H9 (cell line): ENCODE measurements at regions not wholly inside any gene's neighbourhood (a gene's known extent, or its start where the extent isn't known, plus 50 kb on each side); places are given as distances from the start of the nearest gene placed in this dataset.
A peak's percentile ranks its signal among the peaks of the same experiment; 100 is the strongest.

Source experiments
- DNase-seq: peaks from one replicate; pipeline ENCODE4 v3.0.0-alpha.2; 2017
- H2AFZ ChIP-seq: one replicate; pipeline ENCODE4 v1.6.1; 2013; ENCODE audit warnings: mild to moderate bottlenecking, low read length, control low read depth, moderate library complexity
- H2AK5ac ChIP-seq: 2 replicates; pipeline ENCODE4 v1.6.1; 2013; ENCODE audit warnings: low read length, control low read depth, mixed read lengths; ENCODE audit not compliant: insufficient read length
- H2BK120ac ChIP-seq: one replicate; pipeline ENCODE4 v1.6.1; 2013; ENCODE audit warnings: low read depth, mild to moderate bottlenecking, low read length, control low read depth, inconsistent platforms; ENCODE audit not compliant: poor library complexity, severe bottlenecking
- H2BK12ac ChIP-seq: 2 replicates; pipeline ENCODE4 v1.6.1; 2013; ENCODE audit warnings: low read length, control low read depth, mixed read lengths, low read depth; ENCODE audit not compliant: insufficient read length
- H2BK15ac ChIP-seq: 2 replicates; pipeline ENCODE4 v1.6.1; 2013; ENCODE audit warnings: low read depth, low read length, control low read depth
- H2BK20ac ChIP-seq: one replicate; pipeline ENCODE4 v1.6.1; 2013; ENCODE audit warnings: low read depth, mild to moderate bottlenecking, low read length, control low read depth, inconsistent platforms; ENCODE audit not compliant: poor library complexity, severe bottlenecking
- H2BK5ac ChIP-seq: 2 replicates; pipeline ENCODE4 v1.6.1; 2013; ENCODE audit warnings: low read length, control low read depth, mixed read lengths; ENCODE audit not compliant: insufficient read length
- H3K14ac ChIP-seq: 2 replicates; pipeline ENCODE4 v1.6.1; 2013; ENCODE audit warnings: low read length, control low read depth; ENCODE audit not compliant: insufficient read depth
- H3K18ac ChIP-seq: 2 replicates; pipeline ENCODE4 v1.6.1; 2013; ENCODE audit warnings: low read depth, mild to moderate bottlenecking, mixed read lengths, low read length, control low read depth; ENCODE audit not compliant: insufficient read length
- H3K23ac ChIP-seq: 2 replicates; pipeline ENCODE4 v1.6.1; 2013; ENCODE audit warnings: low read length, control low read depth, mixed read lengths, low read depth; ENCODE audit not compliant: insufficient read length
- H3K23me2 ChIP-seq: 2 replicates; pipeline ENCODE4 v1.6.1; 2013; ENCODE audit warnings: low read depth, mild to moderate bottlenecking, mixed read lengths, low read length, control low read depth; ENCODE audit not compliant: insufficient read length, poor library complexity, severe bottlenecking
- H3K27ac ChIP-seq: 2 replicates; pipeline ENCODE4 v1.5.1; 2013; ENCODE audit warnings: low read length, control low read depth, mixed read lengths, low read depth; ENCODE audit not compliant: insufficient read length
- H3K27me3 ChIP-seq: 2 replicates; pipeline ENCODE4 v1.6.1; 2013; ENCODE audit warnings: low read length, control low read depth, inconsistent platforms; ENCODE audit not compliant: insufficient read depth
- H3K4ac ChIP-seq: 2 replicates; pipeline ENCODE4 v1.6.1; 2013; ENCODE audit warnings: low read depth, mild to moderate bottlenecking, control low read depth, inconsistent platforms, low read length, moderate library complexity
- H3K4me1 ChIP-seq: 2 replicates; pipeline ENCODE4 v1.6.1; 2013; ENCODE audit warnings: low read length, control low read depth, inconsistent platforms; ENCODE audit not compliant: insufficient read depth
- H3K4me2 ChIP-seq: 2 replicates; pipeline ENCODE4 v1.6.1; 2013; ENCODE audit warnings: low read length, control low read depth, mixed read lengths; ENCODE audit not compliant: insufficient read length, insufficient read depth
- H3K56ac ChIP-seq: 2 replicates; pipeline ENCODE4 v1.6.1; 2013; ENCODE audit warnings: low read depth, mild to moderate bottlenecking, mixed read lengths, low read length, control low read depth; ENCODE audit not compliant: insufficient read length
- H3K79me1 ChIP-seq: 2 replicates; pipeline ENCODE4 v1.6.1; 2013; ENCODE audit warnings: low read depth, mild to moderate bottlenecking, moderate library complexity, low read length, control low read depth, inconsistent platforms; ENCODE audit not compliant: insufficient read depth, poor library complexity, severe bottlenecking
- H3K79me2 ChIP-seq: 2 replicates; pipeline ENCODE4 v1.6.1; 2013; ENCODE audit warnings: low read length, control low read depth, inconsistent platforms; ENCODE audit not compliant: insufficient read depth
- H3K9ac ChIP-seq: 2 replicates; pipeline ENCODE4 v1.6.1; 2013; ENCODE audit warnings: low read length, control low read depth, mixed read lengths; ENCODE audit not compliant: insufficient read length; ENCODE audit errors: extremely low read depth
- H3K9me3 ChIP-seq: one replicate; pipeline ENCODE4 v1.6.1; 2013; ENCODE audit warnings: low read depth, low read length, inconsistent platforms; ENCODE audit not compliant: control insufficient read depth
- H3T11ph ChIP-seq: one replicate; pipeline ENCODE4 v1.6.1; 2013; ENCODE audit warnings: mild to moderate bottlenecking, low read length, control low read depth, inconsistent platforms
- H4K20me1 ChIP-seq: one replicate; pipeline ENCODE4 v1.6.1; 2013; ENCODE audit not compliant: control insufficient read depth, insufficient read length, insufficient read depth
- H4K5ac ChIP-seq: 2 replicates; pipeline ENCODE4 v1.6.1; 2013; ENCODE audit warnings: low read depth, mild to moderate bottlenecking, mixed read lengths, low read length, control low read depth; ENCODE audit not compliant: insufficient read length
- H4K8ac ChIP-seq: replicated peaks from 2 replicates; pipeline ENCODE4 v1.6.1; 2013; ENCODE audit warnings: low read length, control low read depth, mixed read lengths, low read depth; ENCODE audit not compliant: insufficient read length
- H4K91ac ChIP-seq: 2 replicates; pipeline ENCODE4 v1.6.1; 2013; ENCODE audit warnings: low read depth, mild to moderate bottlenecking, moderate library complexity, mixed read lengths, low read length, control low read depth; ENCODE audit not compliant: insufficient read length
- H3K27ac Mint-ChIP-seq, 3 experiments: 2 replicates in 2 of 3; 3 replicates in 1 of 3; pipeline ENCODE4 v1.8.0; 2020 to 2021; ENCODE audit warnings: mixed read lengths in 3 of 3, mild to moderate bottlenecking in 1 of 3, moderate library complexity in 1 of 3
- H3K27me3 Mint-ChIP-seq: 2 replicates; pipeline ENCODE4 v1.8.0; 2021; ENCODE audit warnings: low read depth, mild to moderate bottlenecking, moderate library complexity, mixed read lengths
- H3K36me3 Mint-ChIP-seq, 3 experiments: 2 replicates in 2 of 3; 3 replicates in 1 of 3; pipeline ENCODE4 v1.8.0; 2020 to 2021; ENCODE audit warnings: low read depth in 3 of 3, mixed read lengths in 3 of 3; ENCODE audit not compliant: insufficient read depth in 1 of 3
- H3K4me1 Mint-ChIP-seq, 2 experiments: 2 replicates each; pipeline ENCODE4 v1.8.0; 2020; ENCODE audit warnings: mixed read lengths in 2 of 2
- H3K4me3 Mint-ChIP-seq, 2 experiments: 2 replicates in 1 of 2; 3 replicates in 1 of 2; pipeline ENCODE4 v1.8.0; 2020 to 2021; ENCODE audit warnings: mild to moderate bottlenecking in 2 of 2, mixed read lengths in 2 of 2, moderate library complexity in 1 of 2
- H3K9me3 Mint-ChIP-seq, 2 experiments: 2 replicates in 1 of 2; 3 replicates in 1 of 2; pipeline ENCODE4 v1.8.0; 2020; ENCODE audit warnings: mild to moderate bottlenecking in 2 of 2, mixed read lengths in 2 of 2, moderate library complexity in 1 of 2
- CTCF ChIP-seq: fragments of 200-600 bp; sonication (generic); conservative IDR thresholded peaks from 3 replicates; pipeline ENCODE4 v1.8.0; 2021; ENCODE audit warnings: antibody characterized with exemption, mild to moderate bottlenecking
- WGBS: extraction: QIAGEN DNeasy Blood & Tissue Kit; methylation state at CpG from one replicate; pipeline ENCODE4 v1.1.7; 2013; ENCODE audit warnings: missing lambda C conversion rate, low lambda C conversion rate, mixed read lengths; ENCODE audit not compliant: insufficient read length; ENCODE audit errors: extremely low coverage; 5-methylcytosine and 5-hydroxymethylcytosine counted together

DNA sequence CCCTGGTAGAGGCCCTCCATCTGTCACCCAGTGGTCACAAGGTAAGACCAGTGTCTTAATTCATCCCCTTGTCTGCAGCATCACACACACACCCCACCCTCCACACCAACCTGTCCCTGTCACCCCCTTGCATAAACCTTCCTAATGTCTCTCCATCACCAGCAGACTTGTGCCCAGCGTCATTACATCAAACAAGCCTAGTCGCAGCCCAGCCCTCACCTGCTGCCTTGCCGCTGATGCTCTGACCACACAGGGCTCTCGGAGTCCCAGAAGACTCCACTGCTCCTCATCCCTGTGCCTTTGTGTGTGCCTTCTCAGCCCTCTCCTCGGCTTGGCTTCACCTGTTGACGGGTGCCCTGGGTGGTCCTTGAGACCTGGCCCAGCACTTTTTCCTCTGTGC, 171.2 kb downstream of the GLI2 start:
- H2BK15ac ChIP-seq, result no peak overlapping the region
- no peak overlapping the region for H2AK5ac ChIP-seq
- H3K4ac ChIP-seq, result no peak overlapping the region
- peaks cover 22 to 31% of the 10 kb centered on the region in 2 experiments for H3K4me1 Mint-ChIP-seq
- no peaks in the 10 kb centered on the region for H3K9me3 Mint-ChIP-seq
- no peak overlapping the region for H4K8ac ChIP-seq
- no peak overlapping the region for H3K14ac ChIP-seq
- no peak overlapping the region for H3K4me3 Mint-ChIP-seq
- H3K18ac ChIP-seq, result no peak overlapping the region
- H2BK120ac ChIP-seq, result no peak overlapping the region
- H3K27ac ChIP-seq, result no peak overlapping the region
- no CpG with 5 or more reads among the region's 6 CpGs for WGBS
- no peak overlapping the region for H3K56ac ChIP-seq
- peaks cover 2% of the 10 kb centered on the region; the same call in 1 of the 2 replicates for H3K79me2 ChIP-seq
- H3K79me1 ChIP-seq, result no peaks in the 10 kb centered on the region
- H4K5ac ChIP-seq, result no peak overlapping the region
- no peak overlapping the region for H3T11ph ChIP-seq
- H3K4me2 ChIP-seq, result no peak overlapping the region
- DNase-seq, result no peak
- H3K27me3 Mint-ChIP-seq, result no peaks in the 10 kb centered on the region; the same call in 1 of the 2 replicates
- no peak overlapping the region for H2BK12ac ChIP-seq
- H3K4me1 ChIP-seq, result peaks cover 7% of the 10 kb centered on the region
- no peaks in the 10 kb centered on the region for H3K23me2 ChIP-seq
- TF ChIP-seq CTCF, result no peak
- H2BK5ac ChIP-seq, result no peak overlapping the region
- no peak overlapping the region for H4K91ac ChIP-seq
- no peak overlapping the region for H3K9ac ChIP-seq
- no peak overlapping the region for H2AFZ ChIP-seq
- no peak overlapping the region for H3K23ac ChIP-seq
- H3K9me3 ChIP-seq, result no peaks in the 10 kb centered on the region
- H2BK20ac ChIP-seq, result no peak overlapping the region
- H3K27ac Mint-ChIP-seq, result peak overlapping the region in 1 of 3 experiments; percentile 75; a peak in 1 of 7 replicates
- no peaks in the 10 kb centered on the region for H3K27me3 ChIP-seq
- H4K20me1 ChIP-seq, result peaks cover 2% of the 10 kb centered on the region
- peaks cover 7 to 13% (median 8%) of the 10 kb centered on the region in 3 experiments; a peak in 5 of 7 replicates for H3K36me3 Mint-ChIP-seq
